Hepatocyte (in vitro differentiated cells): ENCODE measurements at regions not wholly inside any gene's neighbourhood (a gene's known extent, or its start where the extent isn't known, plus 50 kb on each side); places are given as distances from the start of the nearest gene placed in this dataset.

ENCODE experiments used
- DNase-seq: peaks from one replicate; pipeline ENCODE4 v3.0.0-alpha.2; 2016; ENCODE audit warnings: low spot score
- H2AFZ ChIP-seq: fragments of 200-600 bp; sonication (generic); 2 replicates; pipeline ENCODE4 v1.6.0; 2016; ENCODE audit warnings: antibody characterized with exemption, mild to moderate bottlenecking
- H3K27ac ChIP-seq: fragments of 200-600 bp; sonication (generic); 2 replicates; pipeline ENCODE4 v1.5.1; 2016; ENCODE audit warnings: mild to moderate bottlenecking
- H3K27me3 ChIP-seq: fragments of 200-600 bp; sonication (generic); 2 replicates; pipeline ENCODE4 v1.6.1; 2016
- H3K36me3 ChIP-seq: fragments of 200-600 bp; sonication (generic); replicated peaks from 2 replicates; pipeline ENCODE4 v1.5.1; 2016; ENCODE audit warnings: low read depth; ENCODE audit not compliant: insufficient read depth
- H3K4me1 ChIP-seq: fragments of 200-600 bp; sonication (generic); 2 replicates; pipeline ENCODE4 v1.5.1; 2016; ENCODE audit warnings: mild to moderate bottlenecking, moderate library complexity; ENCODE audit not compliant: insufficient read depth
- H3K4me2 ChIP-seq: fragments of 200-600 bp; sonication (generic); 2 replicates; pipeline ENCODE4 v1.6.0; 2016
- H3K4me3 ChIP-seq: fragments of 200-600 bp; sonication (generic); 2 replicates; pipeline ENCODE4 v1.5.1; 2016; ENCODE audit warnings: mild to moderate bottlenecking
- H3K79me2 ChIP-seq: fragments of 200-600 bp; sonication (generic); 2 replicates; pipeline ENCODE4 v1.6.0; 2017; ENCODE audit warnings: mild to moderate bottlenecking
- H3K9me2 ChIP-seq: fragments of 200-600 bp; sonication (generic); replicated peaks from 2 replicates; pipeline ENCODE4 v1.6.0; 2017; ENCODE audit warnings: mild to moderate bottlenecking; ENCODE audit not compliant: insufficient read depth
- H3K9me3 ChIP-seq: fragments of 200-600 bp; sonication (generic); 2 replicates; pipeline ENCODE4 v1.5.1; 2016; ENCODE audit warnings: low read depth, mild to moderate bottlenecking
- H4K20me1 ChIP-seq: fragments of 200-600 bp; sonication (generic); 2 replicates; pipeline ENCODE4 v1.6.0; 2016; ENCODE audit warnings: mild to moderate bottlenecking; ENCODE audit not compliant: insufficient read depth, poor library complexity, severe bottlenecking
- CTCF ChIP-seq: fragments of 200-600 bp; sonication (generic); IDR thresholded peaks from 2 replicates; pipeline ENCODE4 v1.5.1; 2016; ENCODE audit warnings: antibody characterized with exemption, mild to moderate bottlenecking; ENCODE audit not compliant: poor library complexity
- EZH2 ChIP-seq: fragments of 200-600 bp; sonication (generic); IDR thresholded peaks from 2 replicates; pipeline ENCODE4 v1.6.1; 2016; ENCODE audit warnings: antibody characterized with exemption, mild to moderate bottlenecking, borderline replicate concordance
- EZH2phosphoT487 ChIP-seq: fragments of 200-600 bp; sonication (generic); IDR thresholded peaks from one replicate; pipeline ENCODE4 v1.6.1; 2018; ENCODE audit warnings: antibody characterized with exemption, mild to moderate bottlenecking, low read depth, moderate library complexity; ENCODE audit not compliant: unreplicated experiment, severe bottlenecking
- WGBS: methylation state at CpG from one replicate; pipeline ENCODE4 v1.1.6; 2016; ENCODE audit warnings: low lambda C conversion rate; ENCODE audit errors: missing lambda C conversion rate; 5-methylcytosine and 5-hydroxymethylcytosine counted together

- DNase-seq, result no peak
- Histone ChIP-seq H3K4me2 (no peak overlapping the region), H3K4me1 (peaks cover 6% of the 10 kb centered on the region), H4K20me1 (no peaks in the 10 kb centered on the region), H3K36me3 (no peaks in the 10 kb centered on the region), H3K9me2 (no peaks in the 10 kb centered on the region), H3K79me2 (no peaks in the 10 kb centered on the region), H3K9me3 (no peaks in the 10 kb centered on the region), H3K4me3 (no peak overlapping the region), H3K27ac (no peak overlapping the region), H3K27me3 (no peaks in the 10 kb centered on the region), H2AFZ (no peak overlapping the region)
- no peak for TF ChIP-seq EZH2phosphoT487
- no peak for TF ChIP-seq CTCF
- TF ChIP-seq EZH2, result no peak
- 57% methylated on average over 2 of the region's 2 CpGs for WGBS
These were observed 137.5 kb downstream of the ZNF365 start for GRCh38 chr10:62511656-62512055.

GRCh38 chr10:62512732-62513475, 138.7 kb downstream of the ZNF365 start:
- H3K9me3 ChIP-seq, result no peaks in the 10 kb centered on the region
- no peaks in the 10 kb centered on the region for H3K36me3 ChIP-seq
- no peak overlapping the region for H3K4me3 ChIP-seq
- no peaks in the 10 kb centered on the region for H3K9me2 ChIP-seq
- no peaks in the 10 kb centered on the region for H3K79me2 ChIP-seq
- no peak for DNase-seq
- no peak for TF ChIP-seq EZH2
- TF ChIP-seq CTCF, result no peak
- no peak for TF ChIP-seq EZH2phosphoT487
- H4K20me1 ChIP-seq, result no peaks in the 10 kb centered on the region
- no peaks in the 10 kb centered on the region for H3K27me3 ChIP-seq
- H3K27ac ChIP-seq, result no peak overlapping the region
- peaks cover 6% of the 10 kb centered on the region for H3K4me1 ChIP-seq
- H2AFZ ChIP-seq, result no peak overlapping the region
- WGBS, result 85% methylated on average over 5 of the region's 5 CpGs
- H3K4me2 ChIP-seq, result no peak overlapping the region

- Histone ChIP-seq H3K4me3 (no peak overlapping the region), H3K4me2 (no peak overlapping the region), H3K4me1 (peaks cover 6% of the 10 kb centered on the region), H4K20me1 (no peaks in the 10 kb centered on the region), H3K9me2 (no peaks in the 10 kb centered on the region), H3K27ac (no peak overlapping the region), H2AFZ (no peak overlapping the region), H3K36me3 (no peaks in the 10 kb centered on the region), H3K79me2 (no peaks in the 10 kb centered on the region), H3K9me3 (no peaks in the 10 kb centered on the region), H3K27me3 (no peaks in the 10 kb centered on the region)
- DNase-seq, result no peak
- WGBS, result 73% methylated on average over 6 of the region's 6 CpGs
- TF ChIP-seq EZH2phosphoT487 (no peak), EZH2 (no peak), CTCF (no peak)
These were observed 140.0 kb downstream of the ZNF365 start for GRCh38 chr10:62514079-62514693.
